ENCODE measurements at regions not wholly inside any gene's neighbourhood (a gene's known extent, or its start where the extent isn't known, plus 50 kb on each side); places are given as distances from the start of the nearest gene placed in this dataset.

- Histone ChIP-seq H3K9me3 (ENCODE audit: control extremely low read depth in 1 of 3, control insufficient read depth in 2 of 3, insufficient read depth in 1 of 3, low read length in 2 of 3) (peaks cover 0 to 6% (median 0%) of the 10 kb centered on the region in 3 donors), H3K4me2 (replicated peaks; ENCODE audit: low read depth, low read length, poor library complexity, severe bottlenecking) (no peak overlapping the region), H4K20me1 (ENCODE audit: control insufficient read depth, insufficient read depth, low read length, poor library complexity, severe bottlenecking) (no peaks in the 10 kb centered on the region), H3K27ac (ENCODE audit: low read length in 2 of 2) (no peak overlapping the region), H3K27me3 (replicated peaks in 1 of 4; ENCODE audit: control extremely low read depth in 1 of 4, control insufficient read depth in 3 of 4, insufficient read depth in 4 of 4, low read length in 3 of 4) (peaks cover 0 to 3% (median 1%) of the 10 kb centered on the region in 4 experiments), H3K9ac (ENCODE audit: low read length) (no peak overlapping the region), H3K36me3 (replicated peaks in 1 of 2; ENCODE audit: control extremely low read depth in 1 of 2, control insufficient read depth in 1 of 2, extremely low read depth in 1 of 2, insufficient read depth in 2 of 2, low read length in 1 of 2) (no peaks in the 10 kb centered on the region), H2AFZ (ENCODE audit: insufficient read depth, low read depth, low read length, poor library complexity, severe bottlenecking) (no peak overlapping the region), H3K4me3 (ENCODE audit: control extremely low read depth in 1 of 5, extremely low read depth in 1 of 5, insufficient read depth in 1 of 5, low read depth in 2 of 5, low read length in 4 of 5) (no peak overlapping the region), H3K4me1 (ENCODE audit: control insufficient read depth in 2 of 2, insufficient read depth in 2 of 2, low read length in 2 of 2) (no peaks in the 10 kb centered on the region), H3K79me2 (ENCODE audit: control insufficient read depth, insufficient read depth, low read length) (no peaks in the 10 kb centered on the region)
- WGBS (ENCODE audit: insufficient coverage): 6% methylated on average over 2 of the region's 3 CpGs
- POLR2A ChIA-PET: no interaction called here
- H3K27me3 Mint-ChIP-seq: peaks cover 4% of the 10 kb centered on the region
- no peak overlapping the region for H3K4me3 Mint-ChIP-seq
- TF ChIP-seq, protein P1, sequence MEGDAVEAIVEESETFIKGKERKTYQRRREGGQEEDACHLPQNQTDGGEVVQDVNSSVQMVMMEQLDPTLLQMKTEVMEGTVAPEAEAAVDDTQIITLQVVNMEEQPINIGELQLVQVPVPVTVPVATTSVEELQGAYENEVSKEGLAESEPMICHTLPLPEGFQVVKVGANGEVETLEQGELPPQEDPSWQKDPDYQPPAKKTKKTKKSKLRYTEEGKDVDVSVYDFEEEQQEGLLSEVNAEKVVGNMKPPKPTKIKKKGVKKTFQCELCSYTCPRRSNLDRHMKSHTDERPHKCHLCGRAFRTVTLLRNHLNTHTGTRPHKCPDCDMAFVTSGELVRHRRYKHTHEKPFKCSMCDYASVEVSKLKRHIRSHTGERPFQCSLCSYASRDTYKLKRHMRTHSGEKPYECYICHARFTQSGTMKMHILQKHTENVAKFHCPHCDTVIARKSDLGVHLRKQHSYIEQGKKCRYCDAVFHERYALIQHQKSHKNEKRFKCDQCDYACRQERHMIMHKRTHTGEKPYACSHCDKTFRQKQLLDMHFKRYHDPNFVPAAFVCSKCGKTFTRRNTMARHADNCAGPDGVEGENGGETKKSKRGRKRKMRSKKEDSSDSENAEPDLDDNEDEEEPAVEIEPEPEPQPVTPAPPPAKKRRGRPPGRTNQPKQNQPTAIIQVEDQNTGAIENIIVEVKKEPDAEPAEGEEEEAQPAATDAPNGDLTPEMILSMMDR (IDR thresholded peaks at IDR 0.05): no peak
- no peak for TF ChIP-seq EZH2 (IDR thresholded peaks at IDR 0.05; ENCODE audit: borderline replicate concordance, insufficient read depth, low read depth, low read length, poor library complexity, severe bottlenecking)
- H3K4me1 Mint-ChIP-seq: no peaks in the 10 kb centered on the region
- H3K9me3 Mint-ChIP-seq (ENCODE audit: insufficient read depth): no peaks in the 10 kb centered on the region
- CTCF ChIA-PET: interaction anchor here (1.0 kb wide), 1 partner anchor 377 kb away, joined by 3 read pairs; no protein-coding TSS in a partner anchor
- DNase-seq (no peak), ATAC-seq (ENCODE audit: low read depth) (no peak)
- H3K27ac Mint-ChIP-seq: no peak overlapping the region
- intact Hi-C loops (cut with micrococcal nuclease): no loop called here
These were observed 98.3 kb downstream of the NAB1 start for GRCh38 chr2:190746971-190747761.

DNA sequence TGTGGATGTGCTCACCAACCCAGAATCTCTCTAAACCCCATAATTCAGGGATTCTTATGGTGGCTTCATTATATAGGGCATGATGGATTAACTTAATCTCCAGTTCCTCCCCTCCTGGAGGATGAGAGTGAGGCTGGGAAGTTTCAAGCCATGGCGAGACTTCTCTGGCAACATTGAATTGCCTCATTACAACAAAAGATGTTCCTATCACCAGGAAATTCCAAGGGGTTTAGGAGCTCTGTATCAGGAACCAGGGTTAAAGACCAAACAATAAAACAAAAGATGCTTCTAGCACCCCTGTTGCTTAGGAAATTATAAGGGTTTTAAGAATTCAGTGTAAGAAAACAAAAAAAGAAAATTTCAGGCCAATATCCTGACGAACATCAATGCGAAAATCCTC is 100.1 kb downstream of the NAB1 start:
- intact Hi-C loops (cut with micrococcal nuclease): no loop called here
- peaks cover 2% of the 10 kb centered on the region for H3K27me3 Mint-ChIP-seq

More for the DNA sequence above, 100.1 kb downstream of the NAB1 start:
- TF ChIP-seq EZH2 (IDR thresholded peaks at IDR 0.05; ENCODE audit: borderline replicate concordance, insufficient read depth, low read depth, low read length, poor library complexity, severe bottlenecking): no peak
- TF ChIP-seq, protein P1 (IDR thresholded peaks at IDR 0.05): no peak
- H3K79me2 ChIP-seq (ENCODE audit: control insufficient read depth, insufficient read depth, low read length): no peaks in the 10 kb centered on the region
- H3K9ac ChIP-seq (ENCODE audit: low read length): no peak overlapping the region
- 100% methylated on average over 2 of the region's 3 CpGs for WGBS (ENCODE audit: insufficient coverage)
- H2AFZ ChIP-seq (ENCODE audit: insufficient read depth, low read depth, low read length, poor library complexity, severe bottlenecking): no peak overlapping the region
- H3K27me3 ChIP-seq (replicated peaks in 1 of 4; ENCODE audit: control extremely low read depth in 1 of 4, control insufficient read depth in 3 of 4, insufficient read depth in 4 of 4, low read length in 3 of 4): peaks cover 0 to 3% (median 0%) of the 10 kb centered on the region in 4 experiments
- Mint-ChIP-seq H3K27ac (no peak overlapping the region), H3K9me3 (ENCODE audit: insufficient read depth) (no peaks in the 10 kb centered on the region), H3K4me1 (no peaks in the 10 kb centered on the region), H3K4me3 (no peak overlapping the region)
- no peaks in the 10 kb centered on the region for H3K36me3 ChIP-seq (replicated peaks in 1 of 2; ENCODE audit: control extremely low read depth in 1 of 2, control insufficient read depth in 1 of 2, extremely low read depth in 1 of 2, insufficient read depth in 2 of 2, low read length in 1 of 2)
- DNase-seq (no peak), ATAC-seq (ENCODE audit: low read depth) (no peak)
- ChIA-PET CTCF (no interaction called here), POLR2A (no interaction called here)
- no peak overlapping the region for H3K27ac ChIP-seq (ENCODE audit: low read length in 2 of 2)
- no peak overlapping the region for H3K4me3 ChIP-seq (ENCODE audit: control extremely low read depth in 1 of 5, extremely low read depth in 1 of 5, insufficient read depth in 1 of 5, low read depth in 2 of 5, low read length in 4 of 5)
- no peak overlapping the region for H3K4me2 ChIP-seq (replicated peaks; ENCODE audit: low read depth, low read length, poor library complexity, severe bottlenecking)
- H3K9me3 ChIP-seq (ENCODE audit: control extremely low read depth in 1 of 3, control insufficient read depth in 2 of 3, insufficient read depth in 1 of 3, low read length in 2 of 3): peaks cover 0 to 6% (median 0%) of the 10 kb centered on the region in 3 donors
- H4K20me1 ChIP-seq (ENCODE audit: control insufficient read depth, insufficient read depth, low read length, poor library complexity, severe bottlenecking): no peaks in the 10 kb centered on the region
- no peaks in the 10 kb centered on the region for H3K4me1 ChIP-seq (ENCODE audit: control insufficient read depth in 2 of 2, insufficient read depth in 2 of 2, low read length in 2 of 2)

Data from B cell (primary cell).